ENCODE measurements at regions not wholly inside any gene's neighbourhood (a gene's known extent, or its start where the extent isn't known, plus 50 kb on each side); places are given as distances from the start of the nearest gene placed in this dataset.

DNA sequence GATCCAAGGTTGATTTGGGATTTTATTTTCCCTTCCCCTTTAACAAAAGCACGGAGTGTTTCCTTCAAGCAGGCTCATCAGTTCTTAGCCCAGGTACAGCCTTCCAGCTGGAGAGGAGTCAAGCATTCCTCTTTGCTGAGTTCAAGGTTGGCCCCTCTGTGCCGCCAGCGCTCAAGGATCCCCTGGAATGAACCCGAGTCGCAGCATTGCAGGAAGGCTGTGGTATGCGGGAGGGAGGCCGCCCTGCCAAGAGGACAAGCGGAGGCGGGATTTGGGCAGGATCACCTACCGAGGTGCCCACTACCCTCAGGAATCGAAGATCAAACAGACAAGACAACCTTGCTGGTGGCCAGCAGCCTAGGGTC, 53.9 kb upstream of the NCOR2 start:
- CTCF ChIA-PET, result no interaction called here
- POLR2A ChIA-PET, result no interaction called here

DNA sequence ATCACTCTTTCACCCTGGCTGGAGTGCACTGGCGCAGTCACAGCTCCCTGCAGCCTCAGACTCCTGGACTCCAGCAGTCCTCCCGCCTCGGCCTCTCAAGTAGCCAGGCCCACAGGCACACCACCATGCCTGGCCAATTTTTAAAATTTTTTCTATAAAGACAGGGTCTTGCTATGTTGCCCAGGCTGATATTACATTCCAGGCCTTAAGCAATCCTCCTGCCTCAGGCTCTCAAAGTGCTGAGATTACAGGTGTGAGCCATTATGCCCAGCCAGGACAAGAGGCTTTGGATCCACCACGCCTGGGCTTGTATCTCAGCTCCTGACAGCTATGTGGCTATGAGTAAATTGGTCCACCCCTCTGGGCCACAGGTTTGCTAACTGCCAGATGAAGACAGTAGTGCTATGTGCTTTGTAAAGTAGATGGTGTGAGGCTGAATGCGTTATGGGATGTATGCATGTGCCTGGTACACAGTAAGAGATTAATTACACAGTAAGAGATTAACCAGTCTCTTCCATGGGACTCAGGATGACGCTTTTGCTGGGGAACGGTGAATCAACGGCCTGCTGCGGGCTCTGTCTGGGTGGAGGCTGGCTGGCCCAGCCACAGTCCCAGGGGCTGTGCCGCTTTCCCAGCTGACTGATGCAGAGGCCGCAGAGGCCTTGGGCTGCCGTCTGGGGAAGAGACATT, 53.3 kb upstream of the NCOR2 start:
- CTCF ChIA-PET, result no interaction called here
- POLR2A ChIA-PET, result no interaction called here

- CTCF ChIA-PET, result no interaction called here
Measured at GRCh38 chr12:124618291-124618902, 51.0 kb upstream of the NCOR2 start.

DNA sequence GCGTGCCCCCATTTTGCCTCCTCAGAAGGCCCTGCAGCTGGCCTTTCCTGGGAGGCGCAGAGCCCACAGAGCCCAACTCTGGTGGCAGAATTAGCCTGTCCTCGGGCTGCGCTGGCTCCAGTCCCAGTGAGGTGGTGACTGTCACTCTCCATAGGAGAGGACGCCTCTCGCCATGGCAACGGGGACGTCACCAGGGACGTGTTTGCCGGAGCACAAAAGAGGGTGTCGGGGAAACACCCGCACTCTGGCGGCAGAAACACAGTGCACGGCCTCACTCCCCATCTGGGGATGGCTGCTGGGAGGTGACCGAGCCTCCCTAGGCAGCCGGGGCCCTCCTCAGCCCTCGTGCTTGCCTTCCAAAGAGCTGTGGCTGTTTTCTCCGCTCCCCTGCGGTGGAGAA, 50.2 kb upstream of the NCOR2 start:
- POLR2A ChIA-PET, result no interaction called here
- CTCF ChIA-PET, result no interaction called here

More at GRCh38 chr12:124618291-124618902, 51.0 kb upstream of the NCOR2 start:
- POLR2A ChIA-PET, result no interaction called here
